VCaP (cell line): ENCODE measurements at regions not wholly inside any gene's neighbourhood (a gene's known extent, or its start where the extent isn't known, plus 50 kb on each side); places are given as distances from the start of the nearest gene placed in this dataset.
"Not testable (repeated sequence)": the region's sequence is repeated elsewhere in the genome, so short reads cannot be mapped to it uniquely, and the experiment has no call there.

Source experiments
- H3K27ac ChIP-seq: fragments of 450-650 bp; 2 replicates; pipeline ENCODE4 v1.5.1; 2017
- CTCF ChIP-seq: fragments of 450-650 bp; conservative IDR thresholded peaks from 2 replicates; pipeline ENCODE4 v1.5.1; 2017; ENCODE audit warnings: mild to moderate bottlenecking, moderate library complexity

- TF ChIP-seq CTCF = peak; percentile 48
- peak overlapping the region; percentile 65; the same call in 1 of the 2 replicates for H3K27ac ChIP-seq
These were observed 158.4 kb downstream of the OR2B2 start for GRCh38 chr6:27753668-27754407.

GRCh38 chr6:27752038-27752885 lies 159.9 kb downstream of the OR2B2 start:
- H3K27ac ChIP-seq = peak overlapping the region; percentile 65
- TF ChIP-seq CTCF = peak; percentile 100

GRCh38 chr6:27748661-27749060 lies 163.5 kb downstream of the OR2B2 start:
- no peak for TF ChIP-seq CTCF
- H3K27ac ChIP-seq = no peak overlapping the region

GRCh38 chr6:27747637-27748036 lies 164.6 kb downstream of the OR2B2 start:
- no peak overlapping the region for H3K27ac ChIP-seq
- no peak for TF ChIP-seq CTCF

GRCh38 chr6:27746860-27747259 lies 165.3 kb downstream of the OR2B2 start:
- not testable (repeated sequence) for H3K27ac ChIP-seq

GRCh38 chr6:27743787-27744186 lies 168.4 kb downstream of the OR2B2 start:
- H3K27ac ChIP-seq = no peak overlapping the region

GRCh38 chr6:27742833-27743573 lies 169.2 kb downstream of the OR2B2 start:
- TF ChIP-seq CTCF = no peak
- no peak overlapping the region for H3K27ac ChIP-seq

More at GRCh38 chr6:27743787-27744186, 168.4 kb downstream of the OR2B2 start:
- TF ChIP-seq CTCF = no peak

GRCh38 chr6:27739902-27740301 lies 172.3 kb downstream of the OR2B2 start:
- not testable (repeated sequence) for H3K27ac ChIP-seq
